OCI-LY7 (cell line): ENCODE measurements at regions not wholly inside any gene's neighbourhood (a gene's known extent, or its start where the extent isn't known, plus 50 kb on each side); places are given as distances from the start of the nearest gene placed in this dataset.

Source experiments
- BruUV-seq: library from RNA; stranded (reverse); fragments of 400-500 nt; replicated peaks from 2 replicates; lab custom pipeline; 2021; lab: Mats Ljungman, UMichigan
- CTCF ChIA-PET: fragments of 300-600 bp; sonication (Branson Sonifier 250); formaldehyde crosslinking; loops from one replicate; lab custom pipeline; 2022; ENCODE audit warnings: antibody characterized with exemption; ENCODE audit not compliant: unreplicated experiment; lab: Charles Lee
- POLR2A ChIA-PET: fragments of 300-600 bp; sonication (Branson Sonifier 250); formaldehyde crosslinking; loops from one replicate; lab custom pipeline; 2022; ENCODE audit warnings: antibody characterized with exemption; lab: Charles Lee
- DNase-seq: peaks from one replicate; pipeline ENCODE4 v3.0.0-alpha.2; 2015; ENCODE audit warnings: low spot score
- H2AFZ ChIP-seq: fragments of 200-600 bp; sonication (generic), shearing (Covaris generic); 2 replicates; pipeline ENCODE4 v1.6.1; 2014; ENCODE audit warnings: mild to moderate bottlenecking, antibody characterized with exemption, low read length, moderate library complexity
- H3K27ac ChIP-seq: fragments of 200-600 bp; sonication (generic); 2 replicates; pipeline ENCODE4 v1.5.1; 2014; ENCODE audit warnings: mixed run types, low read depth, mild to moderate bottlenecking, moderate library complexity, low read length, inconsistent platforms; ENCODE audit not compliant: poor library complexity, severe bottlenecking
- H3K36me3 ChIP-seq: fragments of 200-600 bp; sonication (generic); 2 replicates; pipeline ENCODE4 v1.6.1; 2014; ENCODE audit warnings: mild to moderate bottlenecking, antibody characterized with exemption, low read length, moderate library complexity, mixed read lengths; ENCODE audit not compliant: insufficient read depth
- H3K4me1 ChIP-seq: fragments of 200-600 bp; sonication (generic); 2 replicates; pipeline ENCODE4 v1.5.1; 2014; ENCODE audit warnings: mild to moderate bottlenecking, low read length; ENCODE audit not compliant: insufficient read depth, poor library complexity, severe bottlenecking
- H3K4me2 ChIP-seq: fragments of 200-600 bp; sonication (generic); 2 replicates; pipeline ENCODE4 v1.6.1; 2014; ENCODE audit warnings: mild to moderate bottlenecking, low read length
- H3K4me3 ChIP-seq: fragments of 200-600 bp; sonication (generic); 2 replicates; pipeline ENCODE4 v1.5.1; 2014; ENCODE audit warnings: mild to moderate bottlenecking, low read depth, low read length; ENCODE audit not compliant: poor library complexity, severe bottlenecking
- H3K79me2 ChIP-seq: fragments of 200-600 bp; sonication (generic); 2 replicates; pipeline ENCODE4 v1.6.1; 2016; ENCODE audit warnings: low read depth, mild to moderate bottlenecking, low read length, moderate library complexity, mixed read lengths; ENCODE audit not compliant: insufficient read depth
- H3K9me2 ChIP-seq: fragments of 200-600 bp; sonication (generic); 2 replicates; pipeline ENCODE4 v1.6.1; 2016; ENCODE audit warnings: mild to moderate bottlenecking, low read length, mixed read lengths; ENCODE audit not compliant: insufficient read depth
- H3K9me3 ChIP-seq: fragments of 200-600 bp; sonication (generic); 2 replicates; pipeline ENCODE4 v1.6.1; 2014; ENCODE audit warnings: mild to moderate bottlenecking, mixed run types, low read length, mixed read lengths
- H4K20me1 ChIP-seq: fragments of 200-600 bp; sonication (generic); 2 replicates; pipeline ENCODE4 v1.6.1; 2014; ENCODE audit warnings: mild to moderate bottlenecking, antibody characterized with exemption, low read length, moderate library complexity, mixed read lengths; ENCODE audit not compliant: insufficient read depth
- EZH2phosphoT487 ChIP-seq: fragments of 200-600 bp; sonication (generic); IDR thresholded peaks from 2 replicates; pipeline ENCODE4 v1.6.1; 2018; ENCODE audit warnings: low read depth, borderline replicate concordance, mild to moderate bottlenecking, mixed run types, antibody characterized with exemption, low read length, moderate library complexity, mixed read lengths
- intact Hi-C: fragments of 100-400 bp; cut with micrococcal nuclease; formaldehyde crosslinking; loops from one replicate; pipeline ENCODE4 v1.10.0; 2022; ENCODE audit not compliant: unreplicated experiment
- TF ChIP-seq, protein P1 (sequence below): fragments of 200-600 bp; sonication (generic); conservative IDR thresholded peaks from 2 replicates; pipeline ENCODE4 v1.5.1; 2014; ENCODE audit warnings: mild to moderate bottlenecking, antibody characterized with exemption, low read length, moderate library complexity, mixed read lengths

DNA sequence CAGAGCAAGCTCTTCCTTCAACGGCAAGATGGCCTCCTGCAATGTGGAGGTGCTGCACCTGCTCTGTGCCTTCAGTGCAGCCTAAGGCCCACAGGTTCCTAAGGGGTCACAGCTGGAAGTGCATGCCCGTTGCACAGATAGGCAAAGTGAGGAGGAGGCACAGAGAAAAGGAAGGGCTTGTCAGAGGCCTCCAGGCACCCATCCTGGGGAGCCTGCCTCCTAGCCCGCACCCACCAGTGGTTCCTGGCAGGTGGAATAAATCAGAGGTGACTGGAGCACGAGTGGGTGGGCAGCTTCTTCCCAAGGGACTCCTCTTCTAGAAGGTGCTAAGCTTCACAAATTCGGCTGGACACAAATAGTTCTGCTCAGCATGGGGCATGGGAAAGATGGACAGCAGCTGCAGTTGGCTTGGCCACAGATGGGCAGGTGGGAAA, 52.8 kb upstream of the STXBP1 start:
- Histone ChIP-seq H3K9me3 (no peaks in the 10 kb centered on the region), H3K79me2 (no peaks in the 10 kb centered on the region), H3K4me1 (peaks cover 20% of the 10 kb centered on the region), H4K20me1 (no peaks in the 10 kb centered on the region), H3K36me3 (no peaks in the 10 kb centered on the region), H3K27ac (no peak overlapping the region), H2AFZ (no peak overlapping the region), H3K4me2 (no peak overlapping the region), H3K4me3 (no peak overlapping the region), H3K9me2 (no peaks in the 10 kb centered on the region)
- BruUV-seq = no TSS peak
- no peak for TF ChIP-seq EZH2phosphoT487
- TF ChIP-seq, protein P1, sequence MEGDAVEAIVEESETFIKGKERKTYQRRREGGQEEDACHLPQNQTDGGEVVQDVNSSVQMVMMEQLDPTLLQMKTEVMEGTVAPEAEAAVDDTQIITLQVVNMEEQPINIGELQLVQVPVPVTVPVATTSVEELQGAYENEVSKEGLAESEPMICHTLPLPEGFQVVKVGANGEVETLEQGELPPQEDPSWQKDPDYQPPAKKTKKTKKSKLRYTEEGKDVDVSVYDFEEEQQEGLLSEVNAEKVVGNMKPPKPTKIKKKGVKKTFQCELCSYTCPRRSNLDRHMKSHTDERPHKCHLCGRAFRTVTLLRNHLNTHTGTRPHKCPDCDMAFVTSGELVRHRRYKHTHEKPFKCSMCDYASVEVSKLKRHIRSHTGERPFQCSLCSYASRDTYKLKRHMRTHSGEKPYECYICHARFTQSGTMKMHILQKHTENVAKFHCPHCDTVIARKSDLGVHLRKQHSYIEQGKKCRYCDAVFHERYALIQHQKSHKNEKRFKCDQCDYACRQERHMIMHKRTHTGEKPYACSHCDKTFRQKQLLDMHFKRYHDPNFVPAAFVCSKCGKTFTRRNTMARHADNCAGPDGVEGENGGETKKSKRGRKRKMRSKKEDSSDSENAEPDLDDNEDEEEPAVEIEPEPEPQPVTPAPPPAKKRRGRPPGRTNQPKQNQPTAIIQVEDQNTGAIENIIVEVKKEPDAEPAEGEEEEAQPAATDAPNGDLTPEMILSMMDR = no peak
- POLR2A ChIA-PET = interaction anchor here (0.5 to 1.2 kb wide), 4 partner anchors 11 to 47 kb away, joined by 3 to 4 read pairs (median 3); no protein-coding TSS in a partner anchor
- intact Hi-C loops = no loop called here
- no peak for DNase-seq
- CTCF ChIA-PET = no interaction called here

DNA sequence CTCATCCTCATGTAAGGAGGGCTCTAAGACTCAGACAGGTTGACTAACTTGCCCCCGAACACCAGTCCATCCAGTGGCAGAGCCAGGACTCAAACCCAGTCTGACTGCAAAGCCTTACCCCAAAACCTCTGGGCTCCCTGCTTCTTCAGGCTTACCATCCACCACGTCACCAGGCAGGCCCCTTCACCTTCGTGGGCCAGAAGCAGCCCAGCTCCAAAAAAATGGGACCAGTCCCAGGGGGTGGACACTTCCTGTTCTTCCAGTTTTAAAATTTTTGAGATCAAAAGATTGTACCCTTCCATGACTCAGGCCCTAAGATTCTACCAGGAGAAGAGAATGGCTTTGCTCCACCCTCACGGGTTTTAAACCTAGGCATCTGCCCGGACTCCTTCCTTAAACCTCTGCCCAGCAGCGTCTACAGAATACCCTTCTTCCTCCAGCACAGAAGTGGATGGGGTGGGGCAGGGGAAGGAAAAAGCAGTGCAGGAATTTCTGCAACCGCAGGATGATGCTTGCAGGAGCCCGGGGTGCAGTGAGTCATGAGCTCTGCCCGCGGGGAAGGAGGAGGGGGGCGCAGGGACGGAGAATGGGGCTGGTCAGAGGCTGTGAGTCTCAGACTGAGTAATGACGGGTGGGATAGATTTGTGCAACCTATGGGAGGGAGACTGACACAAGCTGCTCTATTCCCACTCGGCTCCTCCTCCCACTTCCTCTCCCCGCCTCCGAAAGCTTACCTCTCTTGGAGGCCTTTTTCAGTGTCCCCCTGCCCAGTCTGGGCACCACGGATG, 50.4 kb upstream of the STXBP1 start:
- Histone ChIP-seq H3K79me2 (no peaks in the 10 kb centered on the region), H3K36me3 (no peaks in the 10 kb centered on the region), H3K9me3 (no peaks in the 10 kb centered on the region), H3K27ac (no peak overlapping the region), H3K9me2 (no peaks in the 10 kb centered on the region), H3K4me3 (no peak overlapping the region), H3K4me1 (peaks cover 14% of the 10 kb centered on the region), H4K20me1 (no peaks in the 10 kb centered on the region), H2AFZ (no peak overlapping the region), H3K4me2 (no peak overlapping the region)
- TF ChIP-seq EZH2phosphoT487 = no peak
- TF ChIP-seq, protein P1 = no peak
- DNase-seq = no peak
- intact Hi-C loops = no loop called here
- POLR2A ChIA-PET = no interaction called here
- BruUV-seq = no TSS peak
- CTCF ChIA-PET = no interaction called here
